ENCODE measurements at regions not wholly inside any gene's neighbourhood (a gene's known extent, or its start where the extent isn't known, plus 50 kb on each side); places are given as distances from the start of the nearest gene placed in this dataset.
"Not testable (repeated sequence)": the region's sequence is repeated elsewhere in the genome, so short reads cannot be mapped to it uniquely, and the experiment has no call there.

- H3K4me1 ChIP-seq; intact Hi-C loops (cut with micrococcal nuclease; ENCODE audit: unreplicated experiment); H3K4me3 ChIP-seq (ENCODE audit: low read depth, low read length); H3K4me3 Mint-ChIP-seq (ENCODE audit: unreplicated experiment); H3K9me3 Mint-ChIP-seq (ENCODE audit: unreplicated experiment); BruUV-seq (replicated peaks); H3K9me3 ChIP-seq; CTCF ChIA-PET; H3K36me3 ChIP-seq (ENCODE audit: control insufficient read depth, insufficient read depth, low read length); H3K27me3 ChIP-seq (replicated peaks; ENCODE audit: control insufficient read depth, insufficient read depth, low read length); DNase-seq; POLR2A ChIA-PET; H3K27ac Mint-ChIP-seq (ENCODE audit: unreplicated experiment); H3K4me1 Mint-ChIP-seq (ENCODE audit: low read depth, unreplicated experiment); H3K36me3 Mint-ChIP-seq (ENCODE audit: insufficient read depth, unreplicated experiment); H3K27me3 Mint-ChIP-seq (ENCODE audit: insufficient read depth, unreplicated experiment): not testable (repeated sequence)
These were observed 188.0 kb downstream of the SPATA31A6 start for GRCh38 chr9:42371417-42371816.

- H3K27ac Mint-ChIP-seq (ENCODE audit: unreplicated experiment); CTCF ChIA-PET; H3K4me3 ChIP-seq (ENCODE audit: low read depth, low read length); H3K27me3 Mint-ChIP-seq (ENCODE audit: insufficient read depth, unreplicated experiment); BruUV-seq (replicated peaks); H3K27me3 ChIP-seq (replicated peaks; ENCODE audit: control insufficient read depth, insufficient read depth, low read length); H3K36me3 ChIP-seq (ENCODE audit: control insufficient read depth, insufficient read depth, low read length); H3K36me3 Mint-ChIP-seq (ENCODE audit: insufficient read depth, unreplicated experiment); DNase-seq; POLR2A ChIA-PET; H3K4me1 ChIP-seq; H3K4me3 Mint-ChIP-seq (ENCODE audit: unreplicated experiment); H3K9me3 Mint-ChIP-seq (ENCODE audit: unreplicated experiment); H3K9me3 ChIP-seq; intact Hi-C loops (cut with micrococcal nuclease; ENCODE audit: unreplicated experiment); H3K4me1 Mint-ChIP-seq (ENCODE audit: low read depth, unreplicated experiment): not testable (repeated sequence)
These were observed 194.3 kb downstream of the SPATA31A6 start for GRCh38 chr9:42377530-42378417.

- no peaks in the 10 kb centered on the region for H3K27me3 Mint-ChIP-seq (ENCODE audit: insufficient read depth, unreplicated experiment)
- ChIA-PET CTCF (no interaction called here), POLR2A (no interaction called here)
- no peaks in the 10 kb centered on the region for H3K9me3 Mint-ChIP-seq (ENCODE audit: unreplicated experiment)
- H3K4me3 Mint-ChIP-seq (ENCODE audit: unreplicated experiment): no peak overlapping the region
- no TSS peak for BruUV-seq (replicated peaks)
- no peak for TF ChIP-seq CTCF (IDR thresholded peaks at IDR 0.05; ENCODE audit: insufficient read depth in 1 of 2, low read depth in 1 of 2, low read length in 1 of 2, severe bottlenecking in 1 of 2, unreplicated experiment in 1 of 2)
- Histone ChIP-seq H3K4me1 (no peaks in the 10 kb centered on the region), H3K36me3 (ENCODE audit: control insufficient read depth, insufficient read depth, low read length) (no peaks in the 10 kb centered on the region), H3K4me3 (ENCODE audit: low read depth, low read length) (no peak overlapping the region), H3K9me3 (no peaks in the 10 kb centered on the region), H3K27me3 (replicated peaks; ENCODE audit: control insufficient read depth, insufficient read depth, low read length) (no peaks in the 10 kb centered on the region)
- no peaks in the 10 kb centered on the region for H3K4me1 Mint-ChIP-seq (ENCODE audit: low read depth, unreplicated experiment)
- H3K27ac Mint-ChIP-seq (ENCODE audit: unreplicated experiment): no peak overlapping the region
- no peak for DNase-seq
- no peaks in the 10 kb centered on the region for H3K36me3 Mint-ChIP-seq (ENCODE audit: insufficient read depth, unreplicated experiment)
- intact Hi-C loops (cut with micrococcal nuclease; ENCODE audit: unreplicated experiment): no loop called here
These were observed 195.0 kb downstream of the SPATA31A6 start for GRCh38 chr9:42378418-42378815.

- H3K4me3 ChIP-seq (ENCODE audit: low read depth, low read length); H3K4me1 ChIP-seq; H3K27me3 Mint-ChIP-seq (ENCODE audit: insufficient read depth, unreplicated experiment); DNase-seq; CTCF ChIA-PET; POLR2A ChIA-PET; H3K9me3 Mint-ChIP-seq (ENCODE audit: unreplicated experiment); BruUV-seq (replicated peaks); H3K36me3 ChIP-seq (ENCODE audit: control insufficient read depth, insufficient read depth, low read length); H3K4me3 Mint-ChIP-seq (ENCODE audit: unreplicated experiment); H3K27me3 ChIP-seq (replicated peaks; ENCODE audit: control insufficient read depth, insufficient read depth, low read length); H3K4me1 Mint-ChIP-seq (ENCODE audit: low read depth, unreplicated experiment); H3K36me3 Mint-ChIP-seq (ENCODE audit: insufficient read depth, unreplicated experiment); H3K9me3 ChIP-seq; H3K27ac Mint-ChIP-seq (ENCODE audit: unreplicated experiment); intact Hi-C loops (cut with micrococcal nuclease; ENCODE audit: unreplicated experiment): not testable (repeated sequence)
These were observed 196.1 kb downstream of the SPATA31A6 start for GRCh38 chr9:42379602-42380001.

- H3K4me1 Mint-ChIP-seq (ENCODE audit: low read depth, unreplicated experiment); H3K27me3 ChIP-seq (replicated peaks; ENCODE audit: control insufficient read depth, insufficient read depth, low read length); H3K27me3 Mint-ChIP-seq (ENCODE audit: insufficient read depth, unreplicated experiment); H3K9me3 ChIP-seq; H3K9me3 Mint-ChIP-seq (ENCODE audit: unreplicated experiment); H3K4me3 ChIP-seq (ENCODE audit: low read depth, low read length); DNase-seq; POLR2A ChIA-PET; H3K27ac Mint-ChIP-seq (ENCODE audit: unreplicated experiment); H3K36me3 Mint-ChIP-seq (ENCODE audit: insufficient read depth, unreplicated experiment); H3K4me3 Mint-ChIP-seq (ENCODE audit: unreplicated experiment); CTCF ChIA-PET; intact Hi-C loops (cut with micrococcal nuclease; ENCODE audit: unreplicated experiment); H3K4me1 ChIP-seq; H3K36me3 ChIP-seq (ENCODE audit: control insufficient read depth, insufficient read depth, low read length); BruUV-seq (replicated peaks): not testable (repeated sequence)
These were observed 201.1 kb downstream of the SPATA31A6 start for GRCh38 chr9:42384585-42384984.

- H3K4me1 ChIP-seq; H3K36me3 ChIP-seq (ENCODE audit: control insufficient read depth, insufficient read depth, low read length); POLR2A ChIA-PET; H3K27ac Mint-ChIP-seq (ENCODE audit: unreplicated experiment); H3K9me3 Mint-ChIP-seq (ENCODE audit: unreplicated experiment); H3K27me3 ChIP-seq (replicated peaks; ENCODE audit: control insufficient read depth, insufficient read depth, low read length); H3K4me3 ChIP-seq (ENCODE audit: low read depth, low read length); intact Hi-C loops (cut with micrococcal nuclease; ENCODE audit: unreplicated experiment); H3K4me3 Mint-ChIP-seq (ENCODE audit: unreplicated experiment); H3K9me3 ChIP-seq; H3K36me3 Mint-ChIP-seq (ENCODE audit: insufficient read depth, unreplicated experiment); CTCF ChIA-PET; DNase-seq; BruUV-seq (replicated peaks); H3K4me1 Mint-ChIP-seq (ENCODE audit: low read depth, unreplicated experiment); H3K27me3 Mint-ChIP-seq (ENCODE audit: insufficient read depth, unreplicated experiment): not testable (repeated sequence)
These were observed 202.2 kb downstream of the SPATA31A6 start for GRCh38 chr9:42385574-42386120.
